B cell (primary cell): ENCODE measurements at regions not wholly inside any gene's neighbourhood (a gene's known extent, or its start where the extent isn't known, plus 50 kb on each side); places are given as distances from the start of the nearest gene placed in this dataset.

Source experiments
- ATAC-seq: fragments of 200-7000 bp; cut with Tn5 transposase; one replicate; pipeline ENCODE4 v1.10.0; 2021; ENCODE audit warnings: low read depth, mild to moderate bottlenecking, moderate number of reproducible peaks, moderate library complexity
- CTCF ChIA-PET: fragments of 350-600 bp; sonication (Branson Sonifier 250); formaldehyde crosslinking; loops from one replicate; lab custom pipeline; 2021; ENCODE audit warnings: antibody characterized with exemption, inconsistent platforms; lab: Charles Lee
- POLR2A ChIA-PET: fragments of 350-600 bp; sonication (Branson Sonifier 250); formaldehyde crosslinking; loops from one replicate; lab custom pipeline; 2021; ENCODE audit warnings: antibody characterized with exemption; lab: Charles Lee
- DNase-seq: peaks from one replicate; pipeline ENCODE4 v3.0.0; 2013
- H2AFZ ChIP-seq: 2 replicates; pipeline ENCODE4 v1.6.1; 2012; ENCODE audit warnings: mild to moderate bottlenecking, low read depth, low read length; ENCODE audit not compliant: insufficient read depth, poor library complexity, severe bottlenecking
- H3K27ac ChIP-seq, 2 donors: 1 replicate in 1 of 2; 2 replicates in 1 of 2; pipeline ENCODE4 v1.5.1; 2012 to 2013; ENCODE audit warnings: low read length in 2 of 2, mild to moderate bottlenecking in 2 of 2, moderate library complexity in 1 of 2
- H3K27me3 ChIP-seq, 4 experiments: fragments of 200-600 bp in 1 of 4; sonication (generic) in 1 of 4; replicated peaks in 1 of 4; 1 replicate in 2 of 4; 2 replicates in 2 of 4; pipeline versions ENCODE4 v1.6.1 to v1.7.0; 2013 to 2016; ENCODE audit warnings: low read length in 3 of 4, mild to moderate bottlenecking in 2 of 4, mixed read lengths in 1 of 4, moderate library complexity in 1 of 4; ENCODE audit not compliant: insufficient read depth in 4 of 4, control insufficient read depth in 3 of 4; ENCODE audit errors: control extremely low read depth in 1 of 4
- H3K36me3 ChIP-seq, 2 experiments: replicated peaks in 1 of 2; 1 replicate in 1 of 2; 2 replicates in 1 of 2; pipeline versions ENCODE4 v1.6.1 to v1.7.1; 2013; ENCODE audit warnings: low read length in 1 of 2; ENCODE audit not compliant: insufficient read depth in 2 of 2, control insufficient read depth in 1 of 2; ENCODE audit errors: control extremely low read depth in 1 of 2, extremely low read depth in 1 of 2
- H3K4me1 ChIP-seq, 2 donors: fragments of 200-600 bp in 1 of 2; sonication (generic) in 1 of 2; 1 replicate in 1 of 2; 2 replicates in 1 of 2; pipeline versions ENCODE4 v1.5.1 to v1.6.1; 2013 to 2017; ENCODE audit warnings: low read length in 2 of 2; ENCODE audit not compliant: control insufficient read depth in 2 of 2, insufficient read depth in 2 of 2
- H3K4me2 ChIP-seq: replicated peaks from 2 replicates; pipeline ENCODE3; 2012; ENCODE audit warnings: mild to moderate bottlenecking, low read depth, low read length; ENCODE audit not compliant: poor library complexity, severe bottlenecking
- H3K4me3 ChIP-seq, 5 experiments: fragments of 200-600 bp in 1 of 5; sonication (generic) in 1 of 5; 1 replicate in 3 of 5; 2 replicates in 2 of 5; pipeline versions ENCODE4 v1.5.1 to v1.7.0; 2011 to 2016; ENCODE audit warnings: low read length in 4 of 5, mild to moderate bottlenecking in 4 of 5, low read depth in 2 of 5, control low read depth in 1 of 5, moderate library complexity in 1 of 5; ENCODE audit not compliant: insufficient read depth in 1 of 5; ENCODE audit errors: control extremely low read depth in 1 of 5, extremely low read depth in 1 of 5
- H3K79me2 ChIP-seq: fragments of 200-600 bp; sonication (generic); one replicate; pipeline ENCODE4 v1.6.0; 2016; ENCODE audit warnings: low read length; ENCODE audit not compliant: control insufficient read depth, insufficient read depth
- H3K9ac ChIP-seq: fragments of 200-600 bp; sonication (generic); 2 replicates; pipeline ENCODE4 v1.6.1; 2017; ENCODE audit warnings: mild to moderate bottlenecking, low read length, moderate library complexity
- H3K9me3 ChIP-seq, 3 donors: one replicate each; pipeline versions ENCODE4 v1.6.1 to v1.7.1; 2013; ENCODE audit warnings: low read length in 2 of 3; ENCODE audit not compliant: control insufficient read depth in 2 of 3, insufficient read depth in 1 of 3; ENCODE audit errors: control extremely low read depth in 1 of 3
- H4K20me1 ChIP-seq: 2 replicates; pipeline ENCODE4 v1.6.0; 2012; ENCODE audit warnings: mild to moderate bottlenecking, low read length; ENCODE audit not compliant: insufficient read depth, control insufficient read depth, poor library complexity, severe bottlenecking
- H3K27ac Mint-ChIP-seq: one replicate; pipeline ENCODE4 v1.8.0; 2021; ENCODE audit warnings: mixed read lengths
- H3K27me3 Mint-ChIP-seq: one replicate; pipeline ENCODE4 v1.8.0; 2021; ENCODE audit warnings: mixed read lengths
- H3K4me1 Mint-ChIP-seq: one replicate; pipeline ENCODE4 v1.8.0; 2021; ENCODE audit warnings: mixed read lengths
- H3K4me3 Mint-ChIP-seq: one replicate; pipeline ENCODE4 v1.8.0; 2021; ENCODE audit warnings: mixed read lengths
- H3K9me3 Mint-ChIP-seq: one replicate; pipeline ENCODE4 v1.8.0; 2022; ENCODE audit warnings: mixed read lengths; ENCODE audit not compliant: insufficient read depth
- EZH2 ChIP-seq: IDR thresholded peaks from 2 replicates; pipeline ENCODE4 v1.6.1; 2012; ENCODE audit warnings: borderline replicate concordance, low read depth, mild to moderate bottlenecking, moderate library complexity, low read length; ENCODE audit not compliant: insufficient read depth, poor library complexity, severe bottlenecking
- WGBS: methylation state at CpG from one replicate; pipeline ENCODE4 v1.1.5; 2013; ENCODE audit warnings: missing lambda C conversion rate; ENCODE audit not compliant: insufficient coverage; 5-methylcytosine and 5-hydroxymethylcytosine counted together
- intact Hi-C: fragments of 100-400 bp; cut with micrococcal nuclease; formaldehyde crosslinking; loops from one replicate; pipeline ENCODE4 v1.10.0; 2022
- TF ChIP-seq, protein P1 (sequence below): fragments of 200-600 bp; IDR thresholded peaks from one replicate; pipeline ENCODE4 v1.8.0; 2022; ENCODE audit warnings: antibody characterized with exemption, mild to moderate bottlenecking

DNA sequence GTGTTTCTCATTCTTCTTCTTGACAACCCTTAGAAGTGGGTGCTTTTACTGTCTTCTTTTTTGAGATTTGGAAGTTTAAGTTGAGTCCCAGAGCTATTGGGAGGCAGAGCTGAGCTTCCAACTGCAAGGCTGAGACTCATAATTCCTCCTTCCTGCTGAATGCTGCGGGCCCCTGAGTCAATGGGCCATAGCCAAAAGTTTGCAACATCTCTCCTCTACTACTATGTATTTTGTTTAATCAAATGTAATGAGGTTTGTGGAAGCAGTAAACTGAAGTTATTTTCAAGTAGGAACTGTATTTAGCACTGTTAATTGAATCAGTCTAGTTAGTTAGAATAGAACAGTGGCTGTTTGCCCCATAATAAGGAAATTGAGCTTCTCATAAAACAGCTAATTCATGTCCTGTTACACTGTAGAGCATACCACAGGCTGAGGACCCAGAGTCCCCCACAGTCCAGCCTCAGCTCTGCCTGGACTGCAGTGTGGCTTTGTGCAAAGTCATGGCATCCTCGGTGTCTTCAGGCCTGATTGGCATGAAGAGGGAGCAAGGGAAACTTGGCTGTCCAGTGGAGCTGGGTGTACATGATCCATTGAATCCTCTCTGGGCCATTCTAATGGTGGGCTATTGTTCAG, 631.7 kb downstream of the VRK1 start:
- no peak overlapping the region for H3K4me2 ChIP-seq
- Mint-ChIP-seq H3K27ac (no peak overlapping the region), H3K9me3 (peaks cover 2% of the 10 kb centered on the region), H3K4me3 (no peak overlapping the region), H3K4me1 (no peaks in the 10 kb centered on the region), H3K27me3 (no peaks in the 10 kb centered on the region)
- no peak overlapping the region for H3K4me3 ChIP-seq
- no peaks in the 10 kb centered on the region for H3K36me3 ChIP-seq
- no peak overlapping the region for H3K9ac ChIP-seq
- H3K4me1 ChIP-seq, result no peaks in the 10 kb centered on the region
- no peak overlapping the region for H2AFZ ChIP-seq
- CTCF ChIA-PET, result interaction anchor here (1.1 kb wide), 1 partner anchor 21 kb away, joined by 5 read pairs; no protein-coding TSS in a partner anchor
- no peak for TF ChIP-seq EZH2
- TF ChIP-seq, protein P1, sequence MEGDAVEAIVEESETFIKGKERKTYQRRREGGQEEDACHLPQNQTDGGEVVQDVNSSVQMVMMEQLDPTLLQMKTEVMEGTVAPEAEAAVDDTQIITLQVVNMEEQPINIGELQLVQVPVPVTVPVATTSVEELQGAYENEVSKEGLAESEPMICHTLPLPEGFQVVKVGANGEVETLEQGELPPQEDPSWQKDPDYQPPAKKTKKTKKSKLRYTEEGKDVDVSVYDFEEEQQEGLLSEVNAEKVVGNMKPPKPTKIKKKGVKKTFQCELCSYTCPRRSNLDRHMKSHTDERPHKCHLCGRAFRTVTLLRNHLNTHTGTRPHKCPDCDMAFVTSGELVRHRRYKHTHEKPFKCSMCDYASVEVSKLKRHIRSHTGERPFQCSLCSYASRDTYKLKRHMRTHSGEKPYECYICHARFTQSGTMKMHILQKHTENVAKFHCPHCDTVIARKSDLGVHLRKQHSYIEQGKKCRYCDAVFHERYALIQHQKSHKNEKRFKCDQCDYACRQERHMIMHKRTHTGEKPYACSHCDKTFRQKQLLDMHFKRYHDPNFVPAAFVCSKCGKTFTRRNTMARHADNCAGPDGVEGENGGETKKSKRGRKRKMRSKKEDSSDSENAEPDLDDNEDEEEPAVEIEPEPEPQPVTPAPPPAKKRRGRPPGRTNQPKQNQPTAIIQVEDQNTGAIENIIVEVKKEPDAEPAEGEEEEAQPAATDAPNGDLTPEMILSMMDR, result no peak
- no peak overlapping the region for H3K27ac ChIP-seq
- 25% methylated on average over 1 of the region's 2 CpGs for WGBS
- no peaks in the 10 kb centered on the region for H4K20me1 ChIP-seq
- DNase-seq (no peak), ATAC-seq (no peak)
- intact Hi-C loops, result no loop called here
- POLR2A ChIA-PET, result no interaction called here
- H3K27me3 ChIP-seq, result no peaks in the 10 kb centered on the region
- peaks cover 0 to 6% (median 0%) of the 10 kb centered on the region in 3 donors for H3K9me3 ChIP-seq
- no peaks in the 10 kb centered on the region for H3K79me2 ChIP-seq

GRCh38 chr14:97432586-97432985, 635.4 kb downstream of the VRK1 start:
- H3K4me3 Mint-ChIP-seq, result no peak overlapping the region
- Histone ChIP-seq H4K20me1 (no peaks in the 10 kb centered on the region), H3K4me1 (no peaks in the 10 kb centered on the region), H3K4me2 (no peak overlapping the region), H3K36me3 (no peaks in the 10 kb centered on the region), H3K79me2 (no peaks in the 10 kb centered on the region), H3K4me3 (no peak overlapping the region), H2AFZ (no peak overlapping the region), H3K27me3 (no peaks in the 10 kb centered on the region), H3K9ac (no peak overlapping the region), H3K27ac (no peak overlapping the region), H3K9me3 (peaks cover 0 to 9% (median 0%) of the 10 kb centered on the region in 3 donors)
- ATAC-seq, result no peak
- no peak for TF ChIP-seq EZH2
- TF ChIP-seq, protein P1, result no peak
- intact Hi-C loops, result no loop called here
- ChIA-PET CTCF (no interaction called here), POLR2A (no interaction called here)
- no peak for DNase-seq
- H3K27me3 Mint-ChIP-seq, result no peaks in the 10 kb centered on the region
- WGBS, result 76% methylated on average over 5 of the region's 6 CpGs
- H3K9me3 Mint-ChIP-seq, result peaks cover 2% of the 10 kb centered on the region
- H3K4me1 Mint-ChIP-seq, result no peaks in the 10 kb centered on the region
- H3K27ac Mint-ChIP-seq, result no peak overlapping the region
